GM18873 (cell line): ENCODE measurements at regions not wholly inside any gene's neighbourhood (a gene's known extent, or its start where the extent isn't known, plus 50 kb on each side); places are given as distances from the start of the nearest gene placed in this dataset.
"Not testable (repeated sequence)": the region's sequence is repeated elsewhere in the genome, so short reads cannot be mapped to it uniquely, and the experiment has no call there.

Source experiments
- ATAC-seq: cut with Tn5 transposase; IDR thresholded peaks from one replicate; pipeline ENCODE4 v1.9.1; 2021; ENCODE audit warnings: mild to moderate bottlenecking, moderate library complexity, moderate number of reproducible peaks; ENCODE audit not compliant: unreplicated experiment, low FRiP score

DNA sequence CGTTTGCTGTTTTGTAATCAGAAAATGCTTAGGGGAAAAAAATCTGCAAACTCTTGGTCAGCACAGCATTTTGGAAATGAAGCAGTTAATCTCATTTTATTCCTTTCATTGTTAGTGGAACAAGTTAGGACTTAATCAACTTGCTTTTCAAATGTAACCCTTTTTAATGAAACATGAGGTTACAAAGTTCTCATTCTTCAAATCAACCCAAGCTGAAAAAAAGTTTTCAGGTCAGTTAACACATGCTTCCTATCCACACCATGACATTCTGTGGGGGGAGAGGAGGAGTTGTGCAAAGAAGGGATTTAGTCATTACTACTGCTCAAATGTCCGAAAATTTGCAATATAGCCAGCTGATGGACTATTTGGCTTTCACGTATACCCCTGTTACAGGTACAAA, 283.2 kb upstream of the LYPLAL1 start:
- no peak for ATAC-seq

DNA sequence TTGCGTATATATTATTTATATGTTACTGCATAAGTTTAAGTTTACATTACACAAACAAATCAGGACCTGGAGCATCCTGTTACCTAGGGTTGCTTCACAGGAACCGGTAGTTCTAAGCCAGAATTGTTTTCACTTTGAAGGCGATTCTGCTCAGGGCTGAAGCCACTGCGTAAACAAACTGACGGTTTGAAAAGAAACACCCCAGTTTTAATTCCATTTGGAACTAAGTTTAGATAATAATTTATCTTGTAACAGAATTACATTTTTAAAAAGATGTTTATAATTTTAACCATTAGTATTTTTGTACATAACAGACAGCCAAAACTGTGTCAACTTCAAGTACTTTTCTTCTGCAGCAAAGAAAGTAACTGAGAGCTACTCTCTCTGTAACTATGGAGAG, 282.1 kb upstream of the LYPLAL1 start:
- ATAC-seq = no peak

DNA sequence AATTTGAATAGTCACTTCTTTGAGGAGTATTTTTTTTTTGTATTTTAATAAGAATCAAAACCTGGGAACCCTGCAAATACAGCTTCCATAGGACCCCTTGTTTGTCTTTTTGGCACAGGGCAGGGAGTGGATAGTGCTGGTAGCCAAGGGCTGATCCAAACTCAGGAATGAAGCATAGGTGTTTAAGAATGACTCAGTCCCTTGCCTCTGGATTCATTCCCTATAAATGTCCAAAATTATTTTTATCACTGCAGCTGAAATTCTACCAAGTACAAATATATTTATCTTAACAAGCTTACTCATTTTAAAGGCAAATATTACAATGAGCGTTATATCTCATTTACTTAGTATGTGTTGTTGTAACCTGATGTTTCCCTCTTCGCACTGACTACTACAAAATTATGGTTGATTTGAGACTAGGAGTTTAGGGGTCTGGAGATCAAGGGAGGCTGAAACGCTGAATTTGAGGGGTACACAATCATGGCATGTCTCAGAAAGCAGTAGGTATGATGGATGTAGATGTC, 278.6 kb upstream of the LYPLAL1 start:
- no peak for ATAC-seq

DNA sequence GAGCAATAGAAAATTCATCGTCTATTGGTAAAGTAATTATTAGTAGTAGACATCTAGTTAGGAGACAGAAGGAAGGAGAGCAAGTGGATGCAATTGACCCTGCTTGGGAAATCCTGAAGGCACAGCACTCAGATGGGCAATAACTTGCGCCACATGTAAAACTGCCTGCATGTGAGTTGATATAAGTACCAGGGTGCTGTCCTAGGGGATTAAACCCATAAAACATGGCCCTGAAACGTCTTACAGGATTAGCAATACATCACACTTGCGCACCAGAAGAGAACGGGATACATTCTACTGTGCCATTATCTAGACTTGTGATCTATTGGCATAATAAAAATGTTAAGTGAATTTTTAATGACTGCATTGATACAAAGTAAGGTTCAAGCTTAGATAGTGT, 277.5 kb upstream of the LYPLAL1 start:
- ATAC-seq = no peak

DNA sequence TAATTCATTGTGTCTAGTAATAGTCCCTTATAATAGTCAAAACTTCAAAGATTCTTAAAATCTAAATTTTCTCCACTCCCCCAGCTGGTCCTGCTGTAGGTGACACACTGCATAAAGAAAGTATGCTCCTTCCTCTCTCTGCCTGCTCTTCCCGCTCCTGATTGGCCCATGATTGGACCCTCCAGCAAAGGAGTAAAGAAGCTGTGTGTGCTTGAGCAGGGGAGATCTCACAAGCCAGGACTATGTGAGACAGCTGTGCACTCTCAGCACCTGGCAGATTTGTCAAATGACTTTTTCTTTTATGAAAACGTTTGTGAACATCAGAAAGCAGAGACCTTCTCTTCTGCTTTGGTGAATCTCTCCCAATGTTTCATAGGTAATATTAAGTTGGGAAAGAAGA, 274.8 kb upstream of the LYPLAL1 start:
- no peak for ATAC-seq

DNA sequence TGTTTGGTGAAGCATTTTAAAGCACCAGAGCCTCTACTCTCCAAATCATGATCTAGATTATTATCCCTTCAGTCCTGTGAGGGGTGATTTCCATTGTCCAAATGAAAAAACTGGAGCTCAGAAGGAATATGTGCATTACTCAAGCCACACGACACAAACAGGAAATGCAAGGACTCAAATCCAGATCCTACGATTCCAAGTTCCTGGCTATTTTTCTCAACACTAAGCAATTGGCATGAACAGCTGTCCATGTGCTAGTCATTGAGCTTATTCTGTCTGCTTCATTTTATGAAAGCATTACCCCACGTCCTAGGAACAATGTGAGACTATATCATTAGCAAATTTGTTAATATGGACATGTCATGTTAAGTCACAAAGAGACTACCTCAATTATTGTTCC, 273.1 kb upstream of the LYPLAL1 start:
- ATAC-seq = no peak

DNA sequence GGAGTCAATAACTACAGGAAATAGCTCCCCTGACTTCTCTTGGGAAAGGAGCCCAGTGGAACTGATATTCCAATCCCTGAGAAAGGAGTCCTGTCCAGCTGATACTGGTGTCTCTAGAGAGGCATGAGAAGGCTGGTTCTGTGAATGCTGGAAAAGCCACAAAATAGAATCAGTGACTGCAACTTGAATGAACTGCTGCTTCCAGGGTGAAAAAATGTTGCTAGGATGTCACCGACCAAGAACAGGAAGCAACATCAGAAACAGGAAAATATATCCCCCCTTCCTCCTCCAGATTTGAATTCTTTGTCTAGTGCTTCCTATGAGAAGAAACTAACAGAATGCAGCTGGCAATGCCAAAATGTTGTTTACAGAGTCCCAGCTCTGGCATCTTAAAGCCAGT, 269.3 kb upstream of the LYPLAL1 start:
- ATAC-seq = no peak

DNA sequence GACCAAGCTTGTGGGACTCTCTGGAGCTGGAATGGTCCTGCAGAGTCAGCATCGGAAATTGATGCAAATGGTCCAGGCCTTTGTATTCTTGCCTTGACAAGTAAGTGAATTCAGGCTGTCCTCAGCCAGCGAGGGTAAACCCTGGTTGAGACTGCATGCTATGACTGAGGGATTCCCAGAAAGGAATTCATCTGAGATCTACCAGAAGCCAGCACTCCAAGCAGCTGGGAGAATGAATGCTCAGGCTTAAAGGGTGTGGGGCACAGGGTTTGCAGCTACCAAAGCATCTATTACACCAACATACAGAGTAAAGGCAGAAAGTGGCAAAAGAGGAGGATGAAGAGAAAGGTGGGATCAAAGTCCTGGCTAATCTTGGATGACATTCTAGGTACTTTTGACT, 257.0 kb upstream of the LYPLAL1 start:
- ATAC-seq = no peak

DNA sequence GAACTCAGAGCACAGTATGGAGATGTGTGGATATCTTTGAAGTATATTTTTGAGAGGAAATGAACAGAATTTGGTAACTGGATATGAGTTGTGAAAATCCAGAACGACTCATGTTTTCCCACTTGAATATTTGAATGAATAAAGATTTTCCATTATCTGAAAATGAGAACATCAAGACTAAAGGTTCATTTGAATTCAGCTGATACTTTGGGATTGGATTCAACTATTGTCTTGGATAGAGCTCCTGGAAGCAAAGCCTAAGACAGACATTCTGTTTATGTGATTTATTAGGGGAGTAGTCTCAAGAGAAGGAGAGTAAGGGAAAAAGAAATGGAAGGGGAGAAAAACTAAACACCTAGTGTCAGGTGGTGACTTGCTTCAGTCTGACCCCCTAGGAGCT, 256.0 kb upstream of the LYPLAL1 start:
- no peak for ATAC-seq

DNA sequence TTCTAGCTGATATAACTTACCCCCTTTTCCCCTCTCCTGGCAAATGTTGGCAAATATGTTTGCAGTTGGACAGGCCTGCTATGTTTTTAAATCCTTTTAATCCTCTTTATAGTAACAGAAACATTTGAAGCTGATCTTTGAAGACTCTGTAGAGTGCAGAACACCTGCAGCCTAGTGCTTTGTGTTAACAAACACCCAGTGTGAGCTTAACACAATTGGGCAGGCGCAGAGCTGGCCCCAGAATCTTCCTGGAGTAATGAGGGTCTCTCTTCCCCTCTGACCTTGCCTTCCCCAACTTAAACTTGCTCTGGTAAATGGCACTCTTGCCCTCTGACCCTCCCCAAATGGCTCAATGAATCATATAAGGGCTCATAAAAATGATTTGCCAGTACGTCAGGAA, 247.9 kb upstream of the LYPLAL1 start:
- ATAC-seq = no peak

DNA sequence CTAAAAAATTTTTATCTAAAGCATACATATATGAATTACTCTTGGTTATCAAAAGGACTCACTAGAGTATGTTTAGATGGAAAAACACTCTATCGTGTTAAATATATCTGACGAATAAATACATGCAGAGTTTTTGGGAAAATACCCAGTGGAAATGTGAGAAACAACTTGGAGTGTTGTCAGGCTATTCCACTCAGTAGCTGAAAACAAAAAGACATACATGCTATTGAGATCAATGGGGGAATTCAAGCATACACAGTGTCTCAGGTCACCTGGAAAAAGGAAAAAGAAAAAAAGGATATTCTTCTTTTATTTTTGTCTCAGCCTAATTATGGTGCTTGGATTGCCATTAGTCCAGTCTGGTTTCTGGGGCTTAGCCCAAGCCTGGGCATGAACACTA, 247.0 kb upstream of the LYPLAL1 start:
- no peak for ATAC-seq

DNA sequence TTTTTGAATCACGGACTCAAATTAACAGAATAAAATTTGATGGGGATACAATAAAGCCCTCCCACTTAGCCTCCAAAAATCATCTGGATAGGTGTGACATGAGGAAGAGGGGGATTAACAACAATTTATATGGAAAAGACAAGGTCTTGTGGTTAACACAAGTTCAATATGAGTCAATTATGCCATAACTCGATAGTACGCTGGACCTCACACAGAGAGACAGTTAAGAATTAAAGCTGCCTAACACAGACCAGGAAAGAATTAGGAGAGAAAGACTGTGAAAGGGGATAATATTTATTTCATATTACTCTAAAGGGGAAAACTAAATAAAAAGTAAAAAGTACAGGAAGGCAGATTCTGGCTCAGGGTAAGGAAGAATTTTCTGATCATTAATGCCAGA, 243.7 kb upstream of the LYPLAL1 start:
- ATAC-seq = no peak

DNA sequence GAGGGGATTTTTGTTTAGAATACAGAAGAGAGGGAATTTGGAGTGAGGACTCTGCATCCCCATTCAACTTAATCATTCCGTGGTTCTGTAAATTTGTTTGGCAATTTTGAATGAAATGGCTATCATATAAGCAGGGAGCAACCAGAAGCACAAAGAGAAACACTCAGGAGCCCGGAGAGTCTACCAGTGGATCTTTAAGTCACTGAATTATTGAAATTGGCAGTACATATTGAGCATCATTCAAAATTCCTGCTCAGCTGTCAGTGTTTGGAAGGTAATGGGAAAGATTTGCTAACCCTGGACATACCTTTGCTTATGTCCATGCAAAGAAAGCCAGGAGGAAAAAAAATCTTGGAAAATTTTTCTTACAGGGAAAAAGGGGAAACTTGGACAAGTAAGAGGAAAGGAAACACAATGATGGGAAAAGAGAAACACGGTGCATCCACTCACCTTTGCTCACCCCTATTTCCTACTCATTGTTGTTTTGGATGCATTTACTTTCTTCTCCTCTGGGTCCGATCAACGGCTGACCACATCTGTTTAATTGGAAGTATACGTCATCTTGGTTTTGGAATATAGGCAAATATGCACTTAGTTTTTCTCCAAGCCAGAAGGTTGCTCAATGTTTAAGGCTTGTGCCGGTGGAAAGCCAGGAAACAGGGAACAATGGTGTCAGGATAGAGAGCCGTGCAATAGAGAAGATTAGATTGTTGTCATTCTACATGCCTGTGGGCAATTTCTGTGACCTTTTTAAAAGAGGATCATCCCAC, 243.0 kb upstream of the LYPLAL1 start:
- no peak for ATAC-seq

DNA sequence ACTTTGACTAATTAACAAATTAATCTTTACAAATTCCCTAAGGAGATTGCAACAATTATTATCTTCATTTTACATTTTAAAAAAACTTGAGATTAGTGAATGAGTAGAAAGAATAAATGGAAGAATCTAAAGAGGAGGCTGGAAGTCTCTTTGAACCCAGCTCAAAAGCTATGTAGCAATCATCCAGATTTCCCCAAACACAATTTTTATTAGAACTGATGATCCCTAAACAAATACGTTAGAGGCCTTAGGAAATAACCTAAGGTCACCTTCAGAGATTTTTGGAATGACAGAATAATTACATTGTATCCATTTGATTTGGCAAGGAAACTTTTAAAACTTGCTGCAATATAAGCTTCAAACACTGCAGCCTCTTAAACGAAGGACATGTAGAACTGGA, 242.4 kb upstream of the LYPLAL1 start:
- ATAC-seq = no peak

DNA sequence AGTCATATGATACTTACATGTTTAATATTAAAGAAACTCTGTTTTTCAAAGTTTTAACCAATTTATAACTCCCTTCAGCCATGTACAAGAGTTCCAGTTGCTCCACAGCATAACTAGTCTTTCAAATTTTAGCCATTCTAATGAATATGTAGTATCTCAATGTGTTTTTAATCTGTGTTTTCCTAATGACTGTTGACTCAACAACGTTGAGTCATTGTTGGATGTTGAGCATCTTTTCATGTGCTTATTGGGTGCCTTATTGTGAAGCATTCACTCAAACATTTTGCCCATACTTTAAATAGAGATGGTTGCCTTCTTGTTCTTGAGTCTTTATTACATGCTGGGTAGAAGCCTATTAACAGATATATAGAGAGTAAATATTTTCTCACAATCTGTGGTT, 240.2 kb upstream of the LYPLAL1 start:
- ATAC-seq = no peak

DNA sequence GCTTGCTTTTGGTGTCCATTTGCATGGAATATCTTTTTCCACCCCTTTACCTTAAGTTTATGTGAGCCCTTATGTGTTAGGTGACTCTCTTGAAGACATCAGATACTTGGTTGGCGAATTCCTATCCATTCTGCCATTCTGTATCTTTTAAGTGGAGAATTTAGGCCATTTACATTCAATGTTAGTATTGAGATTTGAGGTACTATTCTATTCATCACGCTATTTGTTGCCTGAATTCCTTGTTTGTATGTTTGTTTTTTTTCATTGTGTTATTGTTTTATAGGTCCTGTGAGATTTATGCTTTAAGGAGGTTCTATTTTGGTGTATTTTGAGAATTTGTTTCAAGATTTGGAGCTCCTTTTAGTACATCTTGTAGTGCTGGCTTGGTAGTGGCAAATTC, 238.3 kb upstream of the LYPLAL1 start:
- not testable (repeated sequence) for ATAC-seq

DNA sequence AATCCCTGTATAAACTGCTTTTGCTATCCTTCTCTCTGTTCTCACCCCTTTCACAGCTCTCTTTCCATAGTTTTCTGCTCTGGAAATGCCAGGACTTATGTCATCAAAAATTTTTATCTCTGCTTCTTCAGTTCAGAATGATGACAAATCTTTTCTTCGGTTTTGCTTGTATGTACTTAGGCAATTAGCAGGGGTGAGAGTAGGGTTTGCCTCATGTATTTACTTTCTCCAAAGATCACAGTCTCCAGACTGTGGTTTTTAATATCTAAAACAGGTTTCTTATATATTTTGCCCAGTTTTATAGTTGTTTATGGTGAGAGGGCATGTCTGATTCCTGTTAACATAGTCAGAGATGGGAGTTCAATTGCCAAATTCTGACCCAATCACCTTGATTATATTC, 235.4 kb upstream of the LYPLAL1 start:
- ATAC-seq = no peak

DNA sequence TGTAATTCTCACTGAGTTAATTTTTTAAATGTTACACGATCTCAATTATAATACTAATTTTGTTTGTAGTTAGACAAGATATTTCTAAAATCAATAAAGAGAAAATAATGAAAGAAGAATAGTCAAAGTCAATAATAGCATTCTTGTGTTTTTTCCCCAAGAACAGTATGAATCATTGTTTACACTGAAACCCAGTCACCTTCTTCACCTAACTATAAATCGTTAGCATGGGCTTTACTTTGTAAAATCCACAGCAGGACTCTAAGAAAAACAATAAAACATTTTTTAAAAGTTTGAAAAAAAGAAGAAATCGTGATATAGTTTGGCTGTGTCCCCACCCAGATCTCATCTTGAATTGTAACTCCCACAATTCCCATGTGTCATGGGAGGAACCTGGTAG, 234.6 kb upstream of the LYPLAL1 start:
- ATAC-seq = no peak

DNA sequence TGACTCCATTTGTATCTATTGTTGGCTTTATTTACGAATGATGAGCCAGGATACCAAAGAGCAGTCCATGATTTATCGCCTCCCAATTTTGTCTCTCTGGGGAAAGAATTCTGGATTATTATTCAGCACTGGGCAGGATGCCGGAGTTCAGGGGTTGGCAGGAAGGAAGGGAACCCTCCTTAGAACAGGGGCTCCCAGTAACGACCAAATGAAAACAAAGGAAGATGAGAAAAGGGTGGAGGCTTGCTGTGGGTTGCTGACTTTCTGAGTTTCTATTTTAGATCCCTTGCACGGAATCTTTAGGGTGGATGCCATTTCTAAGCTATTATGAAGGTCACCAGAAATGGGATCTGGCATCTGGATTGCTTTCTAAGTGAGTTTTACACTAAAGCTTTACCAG, 231.2 kb upstream of the LYPLAL1 start:
- ATAC-seq = no peak

DNA sequence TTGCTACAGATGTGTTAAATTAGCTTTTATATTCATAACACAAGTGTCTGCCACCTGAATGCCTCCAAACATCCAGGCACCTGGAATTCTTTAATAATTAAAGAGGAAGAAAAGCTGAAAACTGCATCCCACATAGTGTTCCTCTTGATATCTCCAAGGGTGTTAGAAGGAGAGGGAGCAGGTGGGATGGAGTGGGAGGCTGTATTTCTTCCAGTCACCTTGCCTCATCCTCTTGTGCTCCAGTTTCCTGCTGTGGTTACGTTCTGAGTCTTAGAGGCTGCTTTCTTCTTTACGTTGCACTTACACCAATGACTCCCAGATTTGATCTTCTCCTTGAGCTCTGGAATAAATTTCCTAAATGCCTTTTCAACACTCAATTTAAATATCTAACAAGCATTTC, 230.3 kb upstream of the LYPLAL1 start:
- no peak for ATAC-seq

DNA sequence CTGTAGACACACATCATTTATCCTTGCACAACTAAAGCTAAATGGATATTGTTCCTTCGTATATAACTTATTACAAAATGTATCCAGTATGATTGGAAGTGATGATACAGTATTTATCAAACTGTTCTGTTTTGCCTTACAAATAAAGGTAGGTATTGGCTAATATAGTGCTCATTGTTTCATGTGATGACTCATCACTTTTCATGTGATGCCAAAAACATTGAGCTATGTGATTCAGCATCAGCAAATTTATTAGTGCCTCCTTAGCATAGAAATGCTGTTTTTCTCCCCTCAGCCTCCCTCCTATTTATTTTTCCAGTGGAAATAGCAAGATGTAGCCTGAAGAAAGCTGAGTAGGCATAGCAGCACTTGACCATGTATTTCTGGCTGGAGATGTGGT, 228.6 kb upstream of the LYPLAL1 start:
- ATAC-seq = no peak

DNA sequence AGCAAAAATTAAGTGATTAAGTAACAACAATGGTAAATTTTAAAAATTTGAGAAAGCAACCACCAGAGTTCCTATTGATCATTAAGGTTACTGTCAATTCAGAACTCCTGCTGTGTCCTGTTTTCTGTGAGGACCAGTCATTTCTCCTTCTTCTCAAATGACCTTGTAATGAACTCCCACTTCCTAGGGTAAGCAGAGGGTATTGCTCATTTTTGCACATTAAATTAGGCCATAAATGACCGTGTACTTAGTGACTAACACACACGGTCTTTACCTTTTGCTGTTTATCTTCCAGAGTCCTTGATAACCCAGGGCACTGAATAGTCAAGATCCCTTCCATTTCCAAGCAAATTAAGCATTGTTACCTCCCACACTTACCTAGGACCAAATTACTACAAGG, 227.5 kb upstream of the LYPLAL1 start:
- ATAC-seq = no peak

DNA sequence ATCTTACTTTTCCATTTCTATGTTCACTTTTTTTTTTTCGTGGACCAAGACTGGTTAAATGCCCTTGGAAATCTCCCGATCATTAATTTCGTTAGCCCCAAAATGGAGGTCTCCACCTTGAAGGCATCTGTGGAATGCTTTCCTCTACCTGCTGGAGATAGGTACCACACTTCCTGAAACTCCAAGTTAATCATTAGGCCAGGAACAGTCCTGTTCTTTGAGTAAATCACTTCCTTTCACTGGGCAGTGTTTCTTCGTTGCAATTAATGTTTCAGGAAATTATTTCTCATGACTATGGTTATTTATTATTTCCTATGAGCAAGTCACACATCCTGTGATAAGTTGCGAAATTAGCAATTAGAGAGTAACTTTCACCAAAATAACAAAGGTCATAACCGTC, 225.2 kb upstream of the LYPLAL1 start:
- no peak for ATAC-seq
